GM18951 (cell line): ENCODE measurements at regions not wholly inside any gene's neighbourhood (a gene's known extent, or its start where the extent isn't known, plus 50 kb on each side); places are given as distances from the start of the nearest gene placed in this dataset.
"Not testable (repeated sequence)": the region's sequence is repeated elsewhere in the genome, so short reads cannot be mapped to it uniquely, and the experiment has no call there.

Source experiments
- POLR2A ChIP-seq: IDR thresholded peaks from 4 replicates; pipeline ENCODE4 v1.6.1; 2011; ENCODE audit warnings: mild to moderate bottlenecking; ENCODE audit not compliant: insufficient read length, insufficient read depth; ENCODE audit errors: extremely low read depth
- in situ Hi-C: fragments of 300-500 bp; cut with MboI; formaldehyde crosslinking; loops from one replicate; pipeline ENCODE4 v1.12.0; 2022; ENCODE audit warnings: low sequenced_read_pairs, mixed read lengths, inconsistent platforms; ENCODE audit not compliant: unreplicated experiment

- no peak for TF ChIP-seq POLR2A
- in situ Hi-C loops: no loop called here
Observed at GRCh38 chr22:47304854-47305253, 542.4 kb downstream of the TBC1D22A start.

GRCh38 chr22:47304191-47304831 lies 541.9 kb downstream of the TBC1D22A start:
- no peak for TF ChIP-seq POLR2A
- in situ Hi-C loops: no loop called here

GRCh38 chr22:47303161-47303890 lies 540.9 kb downstream of the TBC1D22A start:
- no peak for TF ChIP-seq POLR2A
- in situ Hi-C loops: no loop called here

- in situ Hi-C loops: not testable (repeated sequence)
Observed at GRCh38 chr22:47302587-47302986, 540.1 kb downstream of the TBC1D22A start.

- no peak for TF ChIP-seq POLR2A
- in situ Hi-C loops: no loop called here
Observed at GRCh38 chr22:47301820-47302475, 539.5 kb downstream of the TBC1D22A start.

GRCh38 chr22:47300698-47301405 lies 538.4 kb downstream of the TBC1D22A start:
- in situ Hi-C loops: no loop called here
- TF ChIP-seq POLR2A: no peak

GRCh38 chr22:47299863-47300697 lies 537.6 kb downstream of the TBC1D22A start:
- TF ChIP-seq POLR2A: no peak
- in situ Hi-C loops: no loop called here

- TF ChIP-seq POLR2A: no peak
Observed at GRCh38 chr22:47299211-47299862, 536.9 kb downstream of the TBC1D22A start.

GRCh38 chr22:47298017-47298785 lies 535.8 kb downstream of the TBC1D22A start:
- in situ Hi-C loops: no loop called here

More at GRCh38 chr22:47299211-47299862, 536.9 kb downstream of the TBC1D22A start:
- in situ Hi-C loops: no loop called here

GRCh38 chr22:47297261-47298016 lies 535.0 kb downstream of the TBC1D22A start:
- TF ChIP-seq POLR2A: no peak

More at GRCh38 chr22:47298017-47298785, 535.8 kb downstream of the TBC1D22A start:
- no peak for TF ChIP-seq POLR2A

More at GRCh38 chr22:47297261-47298016, 535.0 kb downstream of the TBC1D22A start:
- in situ Hi-C loops: no loop called here
